ENCODE measurements at regions not wholly inside any gene's neighbourhood (a gene's known extent, or its start where the extent isn't known, plus 50 kb on each side); places are given as distances from the start of the nearest gene placed in this dataset.

- no peak for TF ChIP-seq GATA2 (IDR thresholded peaks at IDR 0.05; ENCODE audit: low read depth, low read length)
- no peak for TF ChIP-seq GATA3 (IDR thresholded peaks at IDR 0.05; ENCODE audit: low read depth, low read length)
Observed at GRCh38 chr3:194767446-194768207, 81.9 kb downstream of the FAM43A start.

Data from SH-SY5Y (cell line).